Body of pancreas (tissue), 4 donors: ENCODE measurements at regions not wholly inside any gene's neighbourhood (a gene's known extent, or its start where the extent isn't known, plus 50 kb on each side); places are given as distances from the start of the nearest gene placed in this dataset.

Source experiments
- ATAC-seq: fragments of 150-250 bp; one replicate; pipeline ENCODE4 v1.9.1; 2016
- DNase-seq, 4 donors: peaks; one replicate each; pipeline ENCODE4 v3.0.0-alpha.2; 2019
- H3K27ac ChIP-seq, 4 donors: fragments of 200-600 bp; sonication (generic); 1 replicate in 3 of 4; 2 replicates in 1 of 4; pipeline versions ENCODE4 v1.5.1 to v1.6.1; 2016 to 2019; ENCODE audit warnings: mild to moderate bottlenecking in 1 of 4, mixed read lengths in 1 of 4, moderate library complexity in 1 of 4
- H3K27me3 ChIP-seq, 2 donors: fragments of 200-600 bp; sonication (generic); one replicate each; pipeline ENCODE4 v1.6.0; 2016; ENCODE audit warnings: mild to moderate bottlenecking in 1 of 2
- H3K36me3 ChIP-seq, 2 donors: fragments of 200-600 bp; sonication (generic); replicated peaks in 1 of 2; 2 replicates each; pipeline ENCODE4 v1.5.1; 2016; ENCODE audit warnings: low read depth in 2 of 2; ENCODE audit not compliant: insufficient read depth in 1 of 2
- H3K4me1 ChIP-seq: fragments of 200-600 bp; sonication (generic); one replicate; pipeline ENCODE4 v1.6.0; 2016
- H3K4me3 ChIP-seq, 2 donors: fragments of 200-600 bp; sonication (generic); 1 replicate in 1 of 2; 2 replicates in 1 of 2; pipeline ENCODE4 v1.5.1; 2016 to 2019
- H3K9me3 ChIP-seq, 3 donors: fragments of 200-600 bp; sonication (generic); 1 replicate in 2 of 3; 2 replicates in 1 of 3; pipeline ENCODE4 v1.5.1; 2016
- POLR2A ChIP-seq, 3 donors: fragments of 450-650 bp; IDR thresholded peaks; one replicate each; pipeline ENCODE4 v1.6.1; 2016; ENCODE audit warnings: antibody characterized with exemption in 3 of 3, mild to moderate bottlenecking in 2 of 3
- WGBS, 2 donors: methylation state at CpG; one replicate each; pipeline ENCODE4 v1.1.5; 2017; 5-methylcytosine and 5-hydroxymethylcytosine counted together
- intact Hi-C: fragments of 100-400 bp; cut with DNase I; formaldehyde crosslinking; loops from one replicate; pipeline ENCODE4 v1.15.1; 2023
- TF ChIP-seq, protein P1 (sequence below), 7 experiments: fragments of 450-650 bp in 4 of 7; fragments of 200-600 bp in 3 of 7; sonication (generic) in 3 of 7; IDR thresholded peaks; one replicate each; pipeline ENCODE4 v1.5.1; 2016 to 2019; ENCODE audit warnings: antibody characterized with exemption in 7 of 7

DNA sequence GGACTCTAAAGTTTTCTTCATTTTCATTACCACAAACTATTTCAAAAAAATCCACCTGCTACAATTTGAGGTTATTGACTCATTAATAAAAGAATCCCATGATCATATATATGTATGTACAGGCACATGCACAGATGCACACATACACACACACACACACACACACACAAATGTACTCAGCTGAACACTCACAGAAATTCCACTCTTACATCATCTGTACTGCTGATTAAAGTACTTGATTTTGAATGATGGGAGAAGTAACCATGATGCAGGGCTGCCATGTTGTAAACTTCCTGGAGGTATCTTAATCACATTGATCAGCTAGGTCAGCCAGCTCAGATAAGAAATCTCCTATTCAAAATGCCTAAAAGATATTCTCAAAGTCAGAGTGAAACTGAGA, 1313.2 kb upstream of the NRXN1 start:
- Histone ChIP-seq H3K36me3 (no peaks in the 10 kb centered on the region), H3K9me3 (no peaks in the 10 kb centered on the region), H3K4me3 (no peak overlapping the region), H3K27ac (no peak overlapping the region), H3K4me1 (no peaks in the 10 kb centered on the region), H3K27me3 (no peaks in the 10 kb centered on the region)
- DNase-seq: no peak
- no peak for ATAC-seq
- intact Hi-C loops: no loop called here
- TF ChIP-seq, protein P1, sequence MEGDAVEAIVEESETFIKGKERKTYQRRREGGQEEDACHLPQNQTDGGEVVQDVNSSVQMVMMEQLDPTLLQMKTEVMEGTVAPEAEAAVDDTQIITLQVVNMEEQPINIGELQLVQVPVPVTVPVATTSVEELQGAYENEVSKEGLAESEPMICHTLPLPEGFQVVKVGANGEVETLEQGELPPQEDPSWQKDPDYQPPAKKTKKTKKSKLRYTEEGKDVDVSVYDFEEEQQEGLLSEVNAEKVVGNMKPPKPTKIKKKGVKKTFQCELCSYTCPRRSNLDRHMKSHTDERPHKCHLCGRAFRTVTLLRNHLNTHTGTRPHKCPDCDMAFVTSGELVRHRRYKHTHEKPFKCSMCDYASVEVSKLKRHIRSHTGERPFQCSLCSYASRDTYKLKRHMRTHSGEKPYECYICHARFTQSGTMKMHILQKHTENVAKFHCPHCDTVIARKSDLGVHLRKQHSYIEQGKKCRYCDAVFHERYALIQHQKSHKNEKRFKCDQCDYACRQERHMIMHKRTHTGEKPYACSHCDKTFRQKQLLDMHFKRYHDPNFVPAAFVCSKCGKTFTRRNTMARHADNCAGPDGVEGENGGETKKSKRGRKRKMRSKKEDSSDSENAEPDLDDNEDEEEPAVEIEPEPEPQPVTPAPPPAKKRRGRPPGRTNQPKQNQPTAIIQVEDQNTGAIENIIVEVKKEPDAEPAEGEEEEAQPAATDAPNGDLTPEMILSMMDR (IDR thresholded peaks at IDR 0.05): no peak
- no peak for TF ChIP-seq POLR2A (IDR thresholded peaks at IDR 0.05)

DNA sequence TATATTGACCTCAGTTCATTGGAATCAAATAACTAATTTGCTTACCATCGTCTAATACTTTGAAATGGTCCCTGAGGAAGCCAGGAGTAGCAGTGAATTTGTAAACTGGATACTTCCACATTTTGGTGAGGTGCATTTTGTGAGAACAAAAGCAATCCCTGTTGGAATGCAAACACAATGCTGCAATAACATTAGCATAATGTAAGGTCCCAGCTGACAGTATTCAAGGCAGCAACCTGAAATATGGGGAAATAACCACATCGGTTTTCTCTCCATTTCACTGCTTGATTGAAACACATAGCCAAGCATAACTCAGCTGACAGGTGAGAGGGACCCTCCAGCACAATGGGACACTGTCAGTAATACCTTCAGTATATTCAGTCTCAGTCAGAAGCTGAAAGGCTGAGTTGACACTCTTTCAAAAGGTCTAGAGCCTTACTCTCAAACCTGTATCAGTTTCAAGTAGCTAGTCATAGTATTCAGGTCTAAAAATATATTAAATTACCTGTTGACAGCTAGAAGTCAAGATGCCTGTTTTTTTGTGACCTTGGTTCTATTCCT, 1311.9 kb upstream of the NRXN1 start:
- DNase-seq (no peak), ATAC-seq (no peak)
- WGBS, 2 donors: 43 to 60% methylated on average over 2 of the region's 2 CpGs
- no peaks in the 10 kb centered on the region for H3K27me3 ChIP-seq
- no peaks in the 10 kb centered on the region for H3K36me3 ChIP-seq
- intact Hi-C loops: no loop called here
- no peak overlapping the region for H3K4me3 ChIP-seq
- no peaks in the 10 kb centered on the region for H3K4me1 ChIP-seq
- no peak overlapping the region for H3K27ac ChIP-seq
- TF ChIP-seq, protein P1 (IDR thresholded peaks at IDR 0.05): no peak
- no peak for TF ChIP-seq POLR2A (IDR thresholded peaks at IDR 0.05)
- H3K9me3 ChIP-seq: no peaks in the 10 kb centered on the region

DNA sequence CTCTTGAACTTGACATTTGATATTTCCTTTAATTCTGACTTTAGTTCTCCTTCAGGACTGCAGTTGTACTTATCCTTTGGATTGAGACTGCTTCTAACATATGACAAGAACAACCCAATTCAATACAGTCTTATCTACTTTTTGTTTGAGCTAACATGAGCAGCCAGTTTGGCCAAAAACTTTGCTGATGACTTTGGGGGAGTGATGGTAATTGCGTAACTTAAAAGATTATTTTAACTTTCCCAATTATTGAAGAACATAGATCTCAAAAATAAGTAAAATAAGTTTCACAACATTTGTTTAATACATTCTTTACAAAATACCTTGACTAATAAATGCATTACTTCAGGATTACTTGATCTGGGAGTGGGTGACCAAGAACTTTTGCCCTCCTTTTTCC, 1311.1 kb upstream of the NRXN1 start:
- Histone ChIP-seq H3K27ac (no peak overlapping the region), H3K4me1 (no peaks in the 10 kb centered on the region), H3K36me3 (no peaks in the 10 kb centered on the region), H3K4me3 (no peak overlapping the region), H3K9me3 (no peaks in the 10 kb centered on the region), H3K27me3 (no peaks in the 10 kb centered on the region)
- ATAC-seq (no peak), DNase-seq (no peak)
- intact Hi-C loops: no loop called here
- WGBS, 2 donors: 25 to 62% methylated on average over 1 of the region's 1 CpG
- no peak for TF ChIP-seq POLR2A (IDR thresholded peaks at IDR 0.05)
- TF ChIP-seq, protein P1 (IDR thresholded peaks at IDR 0.05): no peak

DNA sequence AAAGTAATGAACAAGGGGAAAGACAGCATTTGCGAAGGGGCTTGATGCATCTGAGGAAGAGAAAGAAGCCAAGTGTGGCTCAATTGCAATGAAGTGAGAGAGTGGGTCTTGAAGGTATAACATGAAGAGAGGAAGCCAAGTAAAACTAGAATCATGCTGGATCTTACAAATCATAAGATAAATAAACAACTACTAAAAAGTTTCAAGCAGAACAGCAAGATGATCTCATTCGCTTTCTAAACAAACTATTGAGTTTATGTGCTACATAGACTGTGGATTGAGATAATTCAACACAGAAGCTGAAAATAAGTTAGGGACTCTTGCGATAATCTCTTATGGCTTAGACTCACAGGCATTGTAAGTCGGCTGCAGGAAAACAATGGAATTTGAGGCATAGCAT, 1310.5 kb upstream of the NRXN1 start:
- Histone ChIP-seq H3K4me3 (no peak overlapping the region), H3K27me3 (no peaks in the 10 kb centered on the region), H3K9me3 (no peaks in the 10 kb centered on the region), H3K36me3 (no peaks in the 10 kb centered on the region), H3K4me1 (no peaks in the 10 kb centered on the region), H3K27ac (no peak overlapping the region)
- ATAC-seq (no peak), DNase-seq (no peak)
- intact Hi-C loops: no loop called here
- 75 to 89% methylated on average over 4 of the region's 4 CpGs for WGBS, 2 donors
- TF ChIP-seq POLR2A (IDR thresholded peaks at IDR 0.05): no peak
- TF ChIP-seq, protein P1 (IDR thresholded peaks at IDR 0.05): no peak

DNA sequence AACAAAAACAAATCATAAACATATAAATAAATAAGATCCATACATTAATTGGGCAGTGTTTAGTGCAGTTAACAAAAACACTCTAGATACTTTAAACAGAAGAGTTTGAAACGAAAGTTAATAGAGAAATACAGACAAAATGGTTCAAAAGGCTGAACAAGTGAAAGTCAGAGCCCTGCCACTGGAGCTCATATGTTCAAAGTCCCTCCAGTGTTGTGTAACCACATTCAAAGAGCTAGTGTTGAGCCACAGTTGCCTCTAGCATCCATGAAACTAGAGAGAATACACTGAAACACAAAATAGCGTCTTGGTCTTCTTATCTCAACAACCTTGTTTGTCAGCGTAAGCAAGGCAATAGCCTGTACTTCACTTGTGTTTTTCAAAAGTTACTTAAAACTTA, 1309.8 kb upstream of the NRXN1 start:
- TF ChIP-seq POLR2A (IDR thresholded peaks at IDR 0.05): no peak
- TF ChIP-seq, protein P1 (IDR thresholded peaks at IDR 0.05): no peak
- H3K9me3 ChIP-seq: no peaks in the 10 kb centered on the region

More for the DNA sequence above, 1309.8 kb upstream of the NRXN1 start:
- intact Hi-C loops: no loop called here
- Histone ChIP-seq H3K4me3 (no peak overlapping the region), H3K27ac (no peak overlapping the region), H3K36me3 (no peaks in the 10 kb centered on the region), H3K4me1 (no peaks in the 10 kb centered on the region), H3K27me3 (no peaks in the 10 kb centered on the region)
- 77 to 80% methylated on average over 3 of the region's 3 CpGs for WGBS, 2 donors
- DNase-seq (no peak), ATAC-seq (no peak)
